ENCODE measurements at regions not wholly inside any gene's neighbourhood (a gene's known extent, or its start where the extent isn't known, plus 50 kb on each side); places are given as distances from the start of the nearest gene placed in this dataset.

DNA sequence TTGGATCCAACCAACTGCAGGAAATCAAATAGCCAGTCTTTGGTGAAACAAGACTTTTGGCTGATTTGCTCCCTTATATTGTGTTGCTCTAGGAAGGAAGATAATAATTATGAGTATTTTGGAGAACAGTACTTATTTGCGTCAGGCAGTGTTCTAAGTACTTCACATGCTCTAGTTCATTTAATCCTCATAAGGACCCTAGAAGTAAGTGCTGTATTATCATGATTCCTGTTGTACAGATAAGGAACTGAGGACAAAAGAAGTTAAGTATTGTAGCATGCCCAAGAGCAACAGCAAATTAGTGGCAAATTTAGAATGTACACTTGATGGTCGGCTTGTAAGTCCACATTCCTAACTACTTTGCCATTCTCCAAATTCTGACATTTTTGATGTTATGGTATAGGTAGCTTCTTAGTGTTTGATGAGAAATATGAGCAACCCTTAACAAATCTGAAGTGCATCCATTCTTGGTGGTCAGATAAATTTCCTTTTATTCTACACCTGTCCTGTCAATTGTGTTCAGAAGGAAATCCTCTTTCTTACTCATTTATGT is 72.0 kb downstream of the SPRY1 start:
- no peak overlapping the region for H3K4me3 Mint-ChIP-seq (ENCODE audit: unreplicated experiment)
- TF ChIP-seq, protein P1, sequence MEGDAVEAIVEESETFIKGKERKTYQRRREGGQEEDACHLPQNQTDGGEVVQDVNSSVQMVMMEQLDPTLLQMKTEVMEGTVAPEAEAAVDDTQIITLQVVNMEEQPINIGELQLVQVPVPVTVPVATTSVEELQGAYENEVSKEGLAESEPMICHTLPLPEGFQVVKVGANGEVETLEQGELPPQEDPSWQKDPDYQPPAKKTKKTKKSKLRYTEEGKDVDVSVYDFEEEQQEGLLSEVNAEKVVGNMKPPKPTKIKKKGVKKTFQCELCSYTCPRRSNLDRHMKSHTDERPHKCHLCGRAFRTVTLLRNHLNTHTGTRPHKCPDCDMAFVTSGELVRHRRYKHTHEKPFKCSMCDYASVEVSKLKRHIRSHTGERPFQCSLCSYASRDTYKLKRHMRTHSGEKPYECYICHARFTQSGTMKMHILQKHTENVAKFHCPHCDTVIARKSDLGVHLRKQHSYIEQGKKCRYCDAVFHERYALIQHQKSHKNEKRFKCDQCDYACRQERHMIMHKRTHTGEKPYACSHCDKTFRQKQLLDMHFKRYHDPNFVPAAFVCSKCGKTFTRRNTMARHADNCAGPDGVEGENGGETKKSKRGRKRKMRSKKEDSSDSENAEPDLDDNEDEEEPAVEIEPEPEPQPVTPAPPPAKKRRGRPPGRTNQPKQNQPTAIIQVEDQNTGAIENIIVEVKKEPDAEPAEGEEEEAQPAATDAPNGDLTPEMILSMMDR (IDR thresholded peaks at IDR 0.05; ENCODE audit: partially characterized antibody, unreplicated experiment): no peak
- no peaks in the 10 kb centered on the region for H3K27me3 Mint-ChIP-seq (ENCODE audit: unreplicated experiment)
- H3K4me1 Mint-ChIP-seq (ENCODE audit: low read depth, unreplicated experiment): peaks cover 2% of the 10 kb centered on the region
- no peak overlapping the region for H3K27ac Mint-ChIP-seq (ENCODE audit: unreplicated experiment)
- H3K9me3 Mint-ChIP-seq (ENCODE audit: unreplicated experiment): no peaks in the 10 kb centered on the region
- no peaks in the 10 kb centered on the region for H3K36me3 Mint-ChIP-seq (ENCODE audit: unreplicated experiment)
- no peak for DNase-seq

DNA sequence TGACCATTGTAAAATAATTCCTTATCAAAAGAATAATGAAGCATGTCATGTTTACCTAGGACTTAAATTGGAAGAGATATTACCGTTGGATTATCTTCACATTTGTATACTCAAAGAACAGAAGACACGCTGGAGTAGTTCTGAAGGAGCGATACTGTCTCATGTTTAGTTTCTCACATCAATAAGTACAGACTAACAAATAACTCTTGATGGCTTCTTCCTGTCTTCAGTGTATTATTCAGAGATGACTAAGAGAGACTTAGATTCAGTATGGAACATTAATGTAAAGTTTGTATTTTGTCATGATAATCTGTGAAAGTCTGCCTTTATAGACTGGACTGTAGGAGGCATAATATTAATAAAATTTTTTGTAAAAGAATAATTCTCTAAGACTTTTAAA is 72.7 kb downstream of the SPRY1 start:
- H3K4me1 Mint-ChIP-seq (ENCODE audit: low read depth, unreplicated experiment): no peaks in the 10 kb centered on the region
- H3K27ac Mint-ChIP-seq (ENCODE audit: unreplicated experiment): no peak overlapping the region
- DNase-seq: no peak
- H3K9me3 Mint-ChIP-seq (ENCODE audit: unreplicated experiment): no peaks in the 10 kb centered on the region
- H3K36me3 Mint-ChIP-seq (ENCODE audit: unreplicated experiment): no peaks in the 10 kb centered on the region
- H3K27me3 Mint-ChIP-seq (ENCODE audit: unreplicated experiment): no peaks in the 10 kb centered on the region
- TF ChIP-seq, protein P1 (IDR thresholded peaks at IDR 0.05; ENCODE audit: partially characterized antibody, unreplicated experiment): no peak
- no peak overlapping the region for H3K4me3 Mint-ChIP-seq (ENCODE audit: unreplicated experiment)

DNA sequence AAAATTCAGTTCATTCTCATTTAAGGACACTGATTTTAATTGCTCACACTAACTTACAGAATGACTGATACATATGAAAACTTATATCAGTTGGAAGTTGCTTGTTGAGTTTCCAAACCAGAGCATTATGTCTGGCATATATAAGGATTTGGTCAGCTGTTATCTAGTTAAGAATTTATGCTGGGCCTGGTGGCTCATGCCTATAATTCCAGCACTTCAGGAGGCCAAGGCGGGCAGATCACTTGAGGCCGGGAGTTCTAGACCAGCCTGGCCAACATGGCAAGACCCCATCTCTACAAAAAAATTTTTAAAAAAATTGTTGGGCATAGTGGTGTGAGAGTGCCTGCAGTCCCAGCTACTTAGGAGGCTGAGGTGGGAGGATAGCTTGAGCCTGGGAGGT is 73.1 kb downstream of the SPRY1 start:
- Mint-ChIP-seq H3K27ac (ENCODE audit: unreplicated experiment) (no peak overlapping the region), H3K4me3 (ENCODE audit: unreplicated experiment) (no peak overlapping the region), H3K36me3 (ENCODE audit: unreplicated experiment) (no peaks in the 10 kb centered on the region), H3K4me1 (ENCODE audit: low read depth, unreplicated experiment) (no peaks in the 10 kb centered on the region), H3K9me3 (ENCODE audit: unreplicated experiment) (no peaks in the 10 kb centered on the region), H3K27me3 (ENCODE audit: unreplicated experiment) (no peaks in the 10 kb centered on the region)
- no peak for DNase-seq
- TF ChIP-seq, protein P1 (IDR thresholded peaks at IDR 0.05; ENCODE audit: partially characterized antibody, unreplicated experiment): no peak

DNA sequence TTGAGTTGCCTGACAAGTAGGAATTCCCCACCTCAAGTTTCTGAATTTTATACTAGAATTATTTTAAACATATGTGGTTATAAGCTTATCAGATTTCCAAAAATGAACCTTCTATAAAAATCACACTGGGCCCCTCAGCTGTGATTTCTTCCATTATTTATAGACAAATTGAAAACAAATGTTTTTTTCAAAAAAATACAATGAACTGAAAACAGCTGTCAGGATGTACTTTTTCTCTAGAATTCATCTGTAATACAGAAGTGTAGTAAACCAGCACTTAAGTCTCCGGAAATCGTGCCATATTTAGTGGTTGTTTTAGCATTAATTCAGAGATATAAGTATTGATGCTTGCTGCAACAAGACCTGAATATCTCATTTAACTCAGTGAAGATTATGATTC is 74.0 kb downstream of the SPRY1 start:
- Mint-ChIP-seq H3K27ac (ENCODE audit: unreplicated experiment) (no peak overlapping the region), H3K9me3 (ENCODE audit: unreplicated experiment) (no peaks in the 10 kb centered on the region), H3K27me3 (ENCODE audit: unreplicated experiment) (no peaks in the 10 kb centered on the region), H3K4me1 (ENCODE audit: low read depth, unreplicated experiment) (no peaks in the 10 kb centered on the region), H3K36me3 (ENCODE audit: unreplicated experiment) (no peaks in the 10 kb centered on the region), H3K4me3 (ENCODE audit: unreplicated experiment) (no peak overlapping the region)
- DNase-seq: no peak
- TF ChIP-seq, protein P1 (IDR thresholded peaks at IDR 0.05; ENCODE audit: partially characterized antibody, unreplicated experiment): no peak

DNA sequence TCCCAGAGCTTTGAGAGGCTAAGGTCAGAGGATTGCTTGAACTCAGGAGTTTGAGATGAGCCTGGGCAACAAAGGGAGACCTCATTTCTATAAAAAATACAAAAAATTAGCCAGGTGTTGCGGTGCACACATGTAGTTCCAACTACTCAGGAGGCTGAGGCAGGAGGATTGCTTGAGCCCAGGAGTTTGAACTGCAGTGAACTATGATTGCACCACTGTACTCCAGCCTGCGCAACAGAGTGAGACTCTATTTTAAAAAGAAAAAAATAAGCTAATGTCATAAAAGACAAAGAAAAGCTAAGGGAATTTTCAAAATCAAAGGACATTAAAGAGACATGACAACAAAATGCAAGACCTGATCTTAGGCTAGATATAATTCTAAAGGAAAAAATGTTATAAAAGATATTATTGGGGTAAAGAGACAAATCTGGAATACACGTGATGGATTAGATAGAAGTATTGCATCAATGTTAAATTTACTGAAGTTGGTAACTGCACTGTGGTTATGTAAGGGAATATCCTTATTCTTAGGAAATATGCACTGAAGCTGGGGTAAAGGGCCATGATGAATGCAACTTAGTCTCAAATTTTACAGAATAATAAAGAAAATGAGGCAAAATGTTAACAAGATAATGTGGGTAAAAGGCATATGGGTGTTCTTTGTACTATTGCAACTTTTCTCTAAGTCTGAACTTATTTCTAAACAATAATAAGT is 75.2 kb downstream of the SPRY1 start:
- Mint-ChIP-seq H3K27me3 (ENCODE audit: unreplicated experiment) (no peaks in the 10 kb centered on the region), H3K9me3 (ENCODE audit: unreplicated experiment) (no peaks in the 10 kb centered on the region), H3K4me3 (ENCODE audit: unreplicated experiment) (no peak overlapping the region), H3K36me3 (ENCODE audit: unreplicated experiment) (no peaks in the 10 kb centered on the region), H3K4me1 (ENCODE audit: low read depth, unreplicated experiment) (peaks cover 4% of the 10 kb centered on the region), H3K27ac (ENCODE audit: unreplicated experiment) (no peak overlapping the region)
- DNase-seq: no peak
- TF ChIP-seq, protein P1 (IDR thresholded peaks at IDR 0.05; ENCODE audit: partially characterized antibody, unreplicated experiment): no peak

Measured in glutamatergic neuron (in vitro differentiated cells).